EH (cell line): ENCODE measurements at regions not wholly inside any gene's neighbourhood (a gene's known extent, or its start where the extent isn't known, plus 50 kb on each side); places are given as distances from the start of the nearest gene placed in this dataset.
"Not testable (repeated sequence)": the region's sequence is repeated elsewhere in the genome, so short reads cannot be mapped to it uniquely, and the experiment has no call there.

Experiments
- DNase-seq: peaks from one replicate; pipeline ENCODE4 v3.0.0-alpha.2; 2015; ENCODE audit warnings: low read depth

DNA sequence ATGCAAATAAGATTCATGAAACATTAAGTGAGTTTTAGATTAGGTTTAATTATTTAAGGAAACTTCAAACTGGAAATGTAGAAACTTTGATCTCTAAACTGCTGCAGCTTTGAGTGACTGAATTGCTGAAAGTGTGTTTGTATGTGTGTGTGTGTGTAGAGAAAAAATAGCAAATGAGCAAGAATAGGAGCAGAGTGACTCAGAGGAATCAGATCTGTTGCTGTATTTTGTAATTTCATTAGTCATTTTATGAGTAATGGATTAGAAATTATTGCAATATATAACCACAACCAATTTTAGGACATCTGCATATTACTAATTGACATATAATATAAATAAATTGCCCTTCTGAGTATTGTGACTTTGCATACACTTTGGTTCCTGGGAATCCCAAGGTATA is 52.8 kb upstream of the SLC9A9 start:
- DNase-seq: peak; percentile 42

DNA sequence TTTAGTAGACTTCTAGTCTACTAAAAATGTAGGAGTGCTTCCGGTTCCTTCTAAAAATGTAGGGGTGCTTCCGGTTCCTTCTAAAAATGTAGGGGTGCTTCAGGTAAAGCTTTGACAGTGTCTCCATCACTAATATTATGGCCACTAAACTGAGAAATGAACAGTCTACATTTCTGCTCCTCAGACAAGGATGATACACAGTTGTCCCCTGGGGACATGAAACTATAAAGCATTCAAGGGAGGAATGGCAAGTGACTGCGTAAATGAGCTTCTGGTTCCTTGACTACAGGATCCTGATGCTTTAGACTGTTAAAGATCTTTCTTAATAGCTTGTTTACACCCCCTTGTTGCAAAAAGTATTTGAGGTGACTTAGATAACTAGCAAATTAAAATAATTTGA is 53.9 kb upstream of the SLC9A9 start:
- DNase-seq: no peak

DNA sequence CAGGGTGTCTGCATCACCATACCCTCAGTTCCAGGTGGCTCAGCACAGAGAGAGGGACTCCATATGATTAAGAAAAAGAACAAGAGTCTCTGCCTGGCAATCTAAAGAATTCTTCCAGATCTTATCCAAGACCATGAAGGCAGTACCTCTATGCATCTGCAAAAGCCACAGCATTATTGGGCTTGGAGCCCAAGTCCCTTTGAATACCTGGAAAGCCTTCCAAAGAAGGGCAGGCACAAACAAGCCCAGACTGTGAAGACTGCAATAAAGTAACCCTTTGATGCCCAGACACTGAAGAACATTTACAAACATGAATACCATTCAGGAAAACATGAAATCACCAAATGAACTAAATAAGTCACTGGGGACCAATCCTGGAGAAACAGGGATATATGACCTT is 60.9 kb upstream of the DIPK2A start:
- no peak for DNase-seq

DNA sequence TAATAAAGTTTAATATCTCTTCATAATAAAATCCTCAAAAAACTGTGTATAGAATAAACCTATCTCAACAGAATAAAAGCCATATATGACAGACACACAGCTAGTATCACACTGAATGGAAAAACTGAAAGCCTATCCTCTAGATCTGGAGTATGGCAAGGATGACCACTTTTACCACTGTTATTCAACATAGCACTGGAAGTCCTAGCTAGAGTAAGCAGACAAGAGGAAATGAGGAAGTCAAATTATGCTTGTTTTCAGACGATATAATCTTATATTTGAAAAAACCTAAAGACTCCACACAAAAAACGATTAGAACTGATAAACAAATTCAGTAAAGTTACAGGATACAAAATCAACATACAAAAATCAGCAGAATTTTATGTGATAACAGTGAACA is 57.4 kb upstream of the DIPK2A start:
- DNase-seq: no peak

DNA sequence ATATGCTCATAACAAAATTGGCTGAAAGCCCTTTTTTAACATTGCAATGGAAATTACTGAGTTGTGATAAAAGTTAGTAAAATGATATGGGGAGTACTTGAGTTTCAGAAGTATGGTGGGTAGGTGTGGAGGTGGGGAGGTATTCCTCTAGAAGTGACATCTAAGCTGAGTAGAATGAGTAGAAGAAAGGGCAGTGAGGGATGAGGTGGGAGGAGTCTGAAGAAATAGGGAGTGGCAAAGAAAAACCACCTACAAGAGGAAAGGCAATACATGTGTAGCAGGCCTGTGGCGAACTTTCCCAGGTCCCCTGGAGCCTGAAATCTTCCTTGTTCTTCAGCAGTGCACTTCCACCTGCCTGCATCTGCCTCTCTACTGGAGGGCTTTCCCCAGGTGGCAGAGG is 52.8 kb upstream of the DIPK2A start:
- DNase-seq: no peak

DNA sequence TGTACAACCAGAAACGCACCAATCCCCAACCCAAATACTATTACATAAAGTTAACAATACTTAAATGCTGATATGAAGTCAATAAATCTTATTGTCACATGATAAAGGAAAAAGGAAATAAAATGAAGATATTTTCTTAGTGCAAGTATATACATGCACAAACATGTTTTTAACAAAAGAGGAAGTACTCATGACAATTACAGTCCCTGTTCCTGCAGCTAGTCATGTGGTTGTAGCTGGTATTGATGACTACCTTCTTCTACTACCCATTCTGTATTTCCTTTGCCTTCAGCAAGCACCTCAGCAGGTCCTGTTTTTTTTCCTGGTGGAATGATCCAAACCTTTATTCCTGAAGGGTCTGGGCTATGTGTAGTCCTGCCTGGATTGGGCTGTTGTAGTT is 50.4 kb upstream of the DIPK2A start:
- not testable (repeated sequence) for DNase-seq
